MM.1S (cell line): ENCODE measurements at regions not wholly inside any gene's neighbourhood (a gene's known extent, or its start where the extent isn't known, plus 50 kb on each side); places are given as distances from the start of the nearest gene placed in this dataset.

ENCODE experiments used
- CTCF ChIP-seq: fragments of 300-600 bp; sonication (generic); IDR thresholded peaks from 2 replicates; pipeline ENCODE4 v1.5.1; 2016; ENCODE audit warnings: antibody characterized with exemption, low read length, mixed read lengths
- EZH2 ChIP-seq: fragments of 300-600 bp; sonication (generic); optimal IDR thresholded peaks from 2 replicates; pipeline ENCODE3; 2017; ENCODE audit warnings: low read depth, mild to moderate bottlenecking, antibody characterized with exemption, low read length, mixed read lengths

GRCh38 chr3:132871956-132872355, 149.7 kb upstream of the NPHP3 start:
- TF ChIP-seq CTCF (no peak), EZH2 (no peak)
